DOHH2 (cell line): ENCODE measurements at regions not wholly inside any gene's neighbourhood (a gene's known extent, or its start where the extent isn't known, plus 50 kb on each side); places are given as distances from the start of the nearest gene placed in this dataset.

ENCODE experiments used
- CTCF ChIP-seq: fragments of 200-600 bp; sonication (generic); IDR thresholded peaks from one replicate; pipeline ENCODE4 v1.5.1; 2014; ENCODE audit warnings: antibody characterized with exemption, mild to moderate bottlenecking, low read depth, low read length; ENCODE audit not compliant: poor library complexity, severe bottlenecking
- EZH2phosphoT487 ChIP-seq: fragments of 200-600 bp; sonication (generic); IDR thresholded peaks from 2 replicates; pipeline ENCODE4 v1.6.1; 2017; ENCODE audit warnings: borderline replicate concordance, mild to moderate bottlenecking, antibody characterized with exemption, low read length, moderate library complexity, mixed read lengths

DNA sequence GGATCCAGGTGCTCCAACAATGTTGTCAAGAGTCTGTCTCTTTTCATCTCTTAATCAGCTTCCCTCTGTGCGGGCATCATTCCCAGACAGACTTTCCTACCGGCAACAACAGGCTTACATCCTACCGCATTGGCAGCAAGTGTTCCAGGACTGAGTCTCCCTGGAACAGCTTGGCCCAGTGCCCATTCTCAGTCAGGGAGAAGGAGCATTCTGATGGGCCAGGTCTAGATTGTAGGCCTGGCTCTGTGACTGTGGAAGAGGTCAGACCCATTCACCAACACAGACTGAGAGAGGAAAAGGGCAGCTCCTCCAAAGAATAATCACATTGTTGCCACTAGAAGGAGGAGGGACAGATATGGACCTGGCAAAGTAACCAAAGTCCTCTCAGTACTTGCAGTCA, 68.1 kb upstream of the TMEM132E start:
- TF ChIP-seq CTCF, result no peak
- no peak for TF ChIP-seq EZH2phosphoT487
